NT2/D1 (cell line): ENCODE measurements at regions not wholly inside any gene's neighbourhood (a gene's known extent, or its start where the extent isn't known, plus 50 kb on each side); places are given as distances from the start of the nearest gene placed in this dataset.

Source experiments
- DNase-seq: peaks from one replicate; pipeline ENCODE4 v3.0.0-alpha.2; 2011; ENCODE audit warnings: low read depth, low spot score
- H3K27me3 ChIP-seq: 2 replicates; pipeline ENCODE4 v1.6.0; 2011; ENCODE audit warnings: mild to moderate bottlenecking; ENCODE audit not compliant: insufficient read length, insufficient read depth
- H3K36me3 ChIP-seq: 2 replicates; pipeline ENCODE4 v1.6.1; 2011; ENCODE audit warnings: mild to moderate bottlenecking, low read length, mixed read lengths; ENCODE audit not compliant: insufficient read depth, insufficient read length
- H3K4me1 ChIP-seq: 2 replicates; pipeline ENCODE4 v1.5.1; 2011; ENCODE audit not compliant: insufficient read depth, insufficient read length
- H3K4me3 ChIP-seq: 2 replicates; pipeline ENCODE4 v1.5.1; 2011; ENCODE audit warnings: low read depth; ENCODE audit not compliant: insufficient read length
- H3K9ac ChIP-seq: 2 replicates; pipeline ENCODE4 v1.6.0; 2011; ENCODE audit warnings: low read depth; ENCODE audit not compliant: insufficient read length
- H3K9me3 ChIP-seq: 2 replicates; pipeline ENCODE4 v1.5.1; 2011; ENCODE audit warnings: mild to moderate bottlenecking, low read length; ENCODE audit not compliant: insufficient read depth
- SUZ12 ChIP-seq: IDR thresholded peaks from 2 replicates; pipeline ENCODE4 v1.6.1; 2011; ENCODE audit not compliant: insufficient read length, insufficient read depth; ENCODE audit errors: extremely low read depth
- YY1 ChIP-seq: IDR thresholded peaks from 2 replicates; pipeline ENCODE4 v1.6.1; 2011; ENCODE audit not compliant: insufficient read length, insufficient read depth
- ZNF274 ChIP-seq: IDR thresholded peaks from 2 replicates; pipeline ENCODE4 v1.6.1; 2011; ENCODE audit warnings: mild to moderate bottlenecking, low read depth, low read length

DNA sequence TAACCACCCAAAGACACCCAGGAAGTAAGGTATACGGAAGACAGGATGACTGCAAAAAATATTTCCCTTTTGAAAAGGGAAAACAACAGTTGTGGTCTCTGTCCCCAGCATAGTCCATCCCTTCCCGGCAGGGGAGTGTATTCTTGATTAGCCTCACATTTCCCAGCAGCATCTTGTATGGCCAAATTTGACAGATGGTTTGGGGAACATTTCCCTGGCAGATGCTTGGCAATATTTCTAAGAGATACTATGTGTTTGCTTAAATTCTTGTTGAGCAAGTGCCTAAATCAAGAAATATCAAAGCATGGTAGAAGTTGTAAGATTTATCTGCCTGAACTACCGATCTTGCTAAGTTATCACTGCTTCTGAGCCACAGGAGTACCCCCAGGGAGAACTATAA is 56.9 kb upstream of the TPK1 start:
- TF ChIP-seq YY1 (no peak), SUZ12 (no peak), ZNF274 (no peak)
- H3K4me3 ChIP-seq: no peak overlapping the region
- no peaks in the 10 kb centered on the region for H3K36me3 ChIP-seq
- DNase-seq: no peak
- no peaks in the 10 kb centered on the region for H3K27me3 ChIP-seq
- no peaks in the 10 kb centered on the region for H3K9me3 ChIP-seq
- H3K9ac ChIP-seq: no peak overlapping the region
- H3K4me1 ChIP-seq: no peaks in the 10 kb centered on the region
